ENCODE measurements at regions not wholly inside any gene's neighbourhood (a gene's known extent, or its start where the extent isn't known, plus 50 kb on each side); places are given as distances from the start of the nearest gene placed in this dataset.

GRCh38 chr6:90643381-90643780, 56.5 kb upstream of the MAP3K7 start:
- 10% methylated on average over 3 of the region's 3 CpGs for WGBS (ENCODE audit: missing lambda C conversion rate)
- Histone ChIP-seq H3K9me3 (no peaks in the 10 kb centered on the region), H3K4me3 (no peak overlapping the region), H3K27ac (no peak overlapping the region), H3K4me2 (no peak overlapping the region), H3K4me1 (no peaks in the 10 kb centered on the region)
- DNase-seq (ENCODE audit: low read depth in 1 of 2, low spot score in 1 of 2): no peak
- FAIRE-seq: no peak
- TF ChIP-seq NR3C1 (IDR thresholded peaks at IDR 0.05): no peak
- ATAC-seq: no peak
- CTCF ChIA-PET: no interaction called here
- POLR2A ChIA-PET: no interaction called here

- no peak for DNase-seq (ENCODE audit: low read depth in 1 of 2, low spot score in 1 of 2)
- CTCF ChIA-PET: no interaction called here
- no peak for ATAC-seq
- H3K4me1 ChIP-seq: no peaks in the 10 kb centered on the region
- no peak overlapping the region for H3K4me2 ChIP-seq
- no peak overlapping the region for H3K4me3 ChIP-seq
- H3K9me3 ChIP-seq: no peaks in the 10 kb centered on the region
- no peak overlapping the region for H3K27ac ChIP-seq
- no peak for FAIRE-seq
- TF ChIP-seq RNF2 (IDR thresholded peaks at IDR 0.05; ENCODE audit: borderline replicate concordance, low read depth): no peak
- no peak for TF ChIP-seq HDAC2 (IDR thresholded peaks at IDR 0.05)
- no peak for TF ChIP-seq CBX2 (IDR thresholded peaks at IDR 0.05; ENCODE audit: borderline replicate concordance, low read depth)
- TF ChIP-seq HOXB13 (CRISPR knock-in tag; IDR thresholded peaks at IDR 0.05; ENCODE audit: low read depth): no peak
- TF ChIP-seq, protein P1, sequence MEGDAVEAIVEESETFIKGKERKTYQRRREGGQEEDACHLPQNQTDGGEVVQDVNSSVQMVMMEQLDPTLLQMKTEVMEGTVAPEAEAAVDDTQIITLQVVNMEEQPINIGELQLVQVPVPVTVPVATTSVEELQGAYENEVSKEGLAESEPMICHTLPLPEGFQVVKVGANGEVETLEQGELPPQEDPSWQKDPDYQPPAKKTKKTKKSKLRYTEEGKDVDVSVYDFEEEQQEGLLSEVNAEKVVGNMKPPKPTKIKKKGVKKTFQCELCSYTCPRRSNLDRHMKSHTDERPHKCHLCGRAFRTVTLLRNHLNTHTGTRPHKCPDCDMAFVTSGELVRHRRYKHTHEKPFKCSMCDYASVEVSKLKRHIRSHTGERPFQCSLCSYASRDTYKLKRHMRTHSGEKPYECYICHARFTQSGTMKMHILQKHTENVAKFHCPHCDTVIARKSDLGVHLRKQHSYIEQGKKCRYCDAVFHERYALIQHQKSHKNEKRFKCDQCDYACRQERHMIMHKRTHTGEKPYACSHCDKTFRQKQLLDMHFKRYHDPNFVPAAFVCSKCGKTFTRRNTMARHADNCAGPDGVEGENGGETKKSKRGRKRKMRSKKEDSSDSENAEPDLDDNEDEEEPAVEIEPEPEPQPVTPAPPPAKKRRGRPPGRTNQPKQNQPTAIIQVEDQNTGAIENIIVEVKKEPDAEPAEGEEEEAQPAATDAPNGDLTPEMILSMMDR (IDR thresholded peaks at IDR 0.05): no peak
- TF ChIP-seq SMC3 (IDR thresholded peaks at IDR 0.05): no peak
- no peak for TF ChIP-seq ZNF302 (CRISPR knock-in tag; IDR thresholded peaks at IDR 0.05)
- no peak for TF ChIP-seq HEYL (CRISPR knock-in tag; IDR thresholded peaks at IDR 0.05)
- no peak for TF ChIP-seq CBX8 (IDR thresholded peaks at IDR 0.05)
- TF ChIP-seq RARB (CRISPR knock-in tag; IDR thresholded peaks at IDR 0.05): no peak
- no peak for TF ChIP-seq POLR2A (IDR thresholded peaks at IDR 0.05; ENCODE audit: low read length)
- TF ChIP-seq FOSB (CRISPR knock-in tag; IDR thresholded peaks at IDR 0.05): no peak
- no peak for TF ChIP-seq USF2 (IDR thresholded peaks at IDR 0.05)
- TF ChIP-seq SREBF2 (IDR thresholded peaks at IDR 0.05): no peak
- TF ChIP-seq BHLHE40 (IDR thresholded peaks at IDR 0.05; ENCODE audit: low read depth, low read length): no peak
- TF ChIP-seq, protein P2, sequence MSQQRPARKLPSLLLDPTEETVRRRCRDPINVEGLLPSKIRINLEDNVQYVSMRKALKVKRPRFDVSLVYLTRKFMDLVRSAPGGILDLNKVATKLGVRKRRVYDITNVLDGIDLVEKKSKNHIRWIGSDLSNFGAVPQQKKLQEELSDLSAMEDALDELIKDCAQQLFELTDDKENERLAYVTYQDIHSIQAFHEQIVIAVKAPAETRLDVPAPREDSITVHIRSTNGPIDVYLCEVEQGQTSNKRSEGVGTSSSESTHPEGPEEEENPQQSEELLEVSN (IDR thresholded peaks at IDR 0.05; ENCODE audit: borderline replicate concordance, low read depth): no peak
- no peak for TF ChIP-seq EP300 (IDR thresholded peaks at IDR 0.05)
- POLR2A ChIA-PET: no interaction called here
- 3% methylated on average over 2 of the region's 2 CpGs for WGBS (ENCODE audit: missing lambda C conversion rate)
Observed at GRCh38 chr6:90637320-90637719, 50.4 kb upstream of the MAP3K7 start.

Small RNA genes in the stretch of these regions (small RNA-seq; reads per million reads assigned to genes)
- gene MIR4643: 0 reads per million in 6 experiments
- gene MTATP6P25: 0 reads per million in 6 experiments
- 0 reads per million in 6 experiments for gene MTCO1P56
- gene MTND4LP19: 0 reads per million in 6 experiments
- gene RF00012: 0 reads per million in 6 experiments
- gene RN7SL415P: 0 reads per million in 6 experiments
